ENCODE measurements at regions not wholly inside any gene's neighbourhood (a gene's known extent, or its start where the extent isn't known, plus 50 kb on each side); places are given as distances from the start of the nearest gene placed in this dataset.

DNA sequence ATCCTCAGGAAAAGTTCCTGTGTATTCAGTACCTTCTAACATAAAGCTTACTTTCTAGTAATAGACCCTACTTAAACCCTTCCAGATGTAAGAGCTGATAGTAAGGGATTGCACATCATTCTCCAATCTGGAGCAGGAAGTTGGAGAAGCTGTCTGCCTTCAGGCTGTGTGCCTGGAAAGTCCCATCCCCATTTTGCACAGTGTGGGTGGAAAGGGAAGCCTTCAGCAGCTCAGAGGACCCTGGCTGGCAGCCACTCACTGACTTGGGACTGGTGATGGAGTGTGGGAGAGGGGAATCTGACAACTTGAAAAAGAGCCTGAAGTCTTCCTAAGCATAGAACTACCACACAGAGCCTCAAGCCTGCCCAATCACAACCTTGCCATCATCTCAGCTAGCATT, 164.1 kb upstream of the ADO start:
- Mint-ChIP-seq H3K27me3 (ENCODE audit: low read depth) (no peaks in the 10 kb centered on the region), H3K36me3 (ENCODE audit: insufficient read depth in 1 of 3, low read depth in 3 of 3) (no peaks in the 10 kb centered on the region), H3K27ac (no peak overlapping the region), H3K4me1 (peaks cover 3% of the 10 kb centered on the region in 2 experiments; a peak in 2 of 4 replicates), H3K4me3 (no peak overlapping the region), H3K9me3 (no peaks in the 10 kb centered on the region)
- Histone ChIP-seq H3K9me3 (ENCODE audit: control insufficient read depth, low read depth, low read length) (no peaks in the 10 kb centered on the region), H3K18ac (ENCODE audit: insufficient read length, low read depth, low read length) (no peak overlapping the region), H2BK120ac (ENCODE audit: low read depth, low read length, poor library complexity, severe bottlenecking) (no peak overlapping the region), H2AFZ (ENCODE audit: low read length) (no peak overlapping the region), H3K23ac (ENCODE audit: insufficient read length, low read depth, low read length) (no peak overlapping the region), H2BK15ac (ENCODE audit: low read depth, low read length) (no peak overlapping the region), H3K79me2 (ENCODE audit: insufficient read depth, low read length) (no peaks in the 10 kb centered on the region), H3K4me1 (ENCODE audit: insufficient read depth, low read length) (peaks cover 2% of the 10 kb centered on the region; the same call in 1 of the 2 replicates), H3K4me2 (ENCODE audit: insufficient read depth, insufficient read length, low read length) (no peak overlapping the region), H4K5ac (ENCODE audit: insufficient read length, low read depth, low read length) (no peak overlapping the region), H4K8ac (replicated peaks; ENCODE audit: insufficient read length, low read depth, low read length) (no peak overlapping the region), H3K9ac (ENCODE audit: extremely low read depth, insufficient read length, low read length) (no peak overlapping the region), H3T11ph (ENCODE audit: low read length) (no peak overlapping the region), H3K56ac (ENCODE audit: insufficient read length, low read depth, low read length) (no peak overlapping the region), H2BK5ac (ENCODE audit: insufficient read length, low read length) (no peak overlapping the region), H3K23me2 (ENCODE audit: insufficient read length, low read depth, low read length, poor library complexity, severe bottlenecking) (no peaks in the 10 kb centered on the region), H3K27me3 (ENCODE audit: insufficient read depth, low read length) (no peaks in the 10 kb centered on the region), H3K79me1 (ENCODE audit: insufficient read depth, low read depth, low read length, poor library complexity, severe bottlenecking) (no peaks in the 10 kb centered on the region), H3K14ac (ENCODE audit: insufficient read depth, low read length) (no peak overlapping the region; the same call in 1 of the 2 replicates), H4K20me1 (ENCODE audit: control insufficient read depth, insufficient read depth, insufficient read length) (no peaks in the 10 kb centered on the region), H3K27ac (ENCODE audit: insufficient read length, low read depth, low read length) (no peak overlapping the region), H4K91ac (ENCODE audit: insufficient read length, low read depth, low read length) (no peak overlapping the region), H2BK12ac (ENCODE audit: insufficient read length, low read depth, low read length) (no peak overlapping the region), H2AK5ac (ENCODE audit: insufficient read length, low read length) (no peak overlapping the region), H3K4ac (ENCODE audit: low read depth, low read length) (no peak overlapping the region), H2BK20ac (ENCODE audit: low read depth, low read length, poor library complexity, severe bottlenecking) (no peak overlapping the region)
- no peak for DNase-seq
- TF ChIP-seq, protein P1, sequence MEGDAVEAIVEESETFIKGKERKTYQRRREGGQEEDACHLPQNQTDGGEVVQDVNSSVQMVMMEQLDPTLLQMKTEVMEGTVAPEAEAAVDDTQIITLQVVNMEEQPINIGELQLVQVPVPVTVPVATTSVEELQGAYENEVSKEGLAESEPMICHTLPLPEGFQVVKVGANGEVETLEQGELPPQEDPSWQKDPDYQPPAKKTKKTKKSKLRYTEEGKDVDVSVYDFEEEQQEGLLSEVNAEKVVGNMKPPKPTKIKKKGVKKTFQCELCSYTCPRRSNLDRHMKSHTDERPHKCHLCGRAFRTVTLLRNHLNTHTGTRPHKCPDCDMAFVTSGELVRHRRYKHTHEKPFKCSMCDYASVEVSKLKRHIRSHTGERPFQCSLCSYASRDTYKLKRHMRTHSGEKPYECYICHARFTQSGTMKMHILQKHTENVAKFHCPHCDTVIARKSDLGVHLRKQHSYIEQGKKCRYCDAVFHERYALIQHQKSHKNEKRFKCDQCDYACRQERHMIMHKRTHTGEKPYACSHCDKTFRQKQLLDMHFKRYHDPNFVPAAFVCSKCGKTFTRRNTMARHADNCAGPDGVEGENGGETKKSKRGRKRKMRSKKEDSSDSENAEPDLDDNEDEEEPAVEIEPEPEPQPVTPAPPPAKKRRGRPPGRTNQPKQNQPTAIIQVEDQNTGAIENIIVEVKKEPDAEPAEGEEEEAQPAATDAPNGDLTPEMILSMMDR (conservative IDR thresholded peaks at IDR 0.05), result no peak

Measured in H9 (cell line).